ENCODE measurements at regions not wholly inside any gene's neighbourhood (a gene's known extent, or its start where the extent isn't known, plus 50 kb on each side); places are given as distances from the start of the nearest gene placed in this dataset.

DNA sequence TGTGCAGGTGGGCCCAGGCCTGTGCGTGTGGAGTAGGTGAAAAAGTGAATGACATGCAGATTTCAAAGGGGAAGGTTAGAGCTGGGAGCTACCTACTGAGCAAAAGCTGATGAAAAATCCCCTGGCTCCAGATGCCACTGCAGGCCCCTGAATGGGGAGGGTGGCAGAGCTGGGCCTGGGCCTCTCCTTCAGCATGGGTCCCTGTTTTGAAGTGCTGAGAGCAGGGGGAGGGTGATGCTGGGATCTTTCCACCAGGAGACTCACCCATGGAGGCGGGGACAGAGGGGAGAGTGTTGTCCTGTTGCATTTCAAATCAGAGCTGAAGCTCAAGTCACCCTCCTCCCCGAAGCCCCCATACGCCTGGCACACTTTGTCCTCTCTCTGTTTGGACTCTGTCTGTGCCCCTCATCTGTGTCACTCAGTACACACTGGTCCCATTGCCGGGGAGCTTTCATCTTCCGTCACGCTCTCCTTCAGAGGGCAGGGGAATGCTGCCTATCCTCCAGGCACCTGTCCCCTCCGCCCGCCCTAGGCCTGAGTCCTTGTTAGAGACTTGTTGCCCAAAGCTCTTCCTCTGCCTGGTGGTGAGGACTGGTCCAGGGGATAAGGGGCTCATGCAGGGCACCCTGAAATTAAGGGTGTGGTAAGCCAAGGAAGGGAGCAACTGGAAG lies 206.6 kb downstream of the HAUS1 start:
- CTCF ChIA-PET, result no interaction called here
- H3K4me1 ChIP-seq (ENCODE audit: insufficient read depth, low read length, poor library complexity, severe bottlenecking), result no peaks in the 10 kb centered on the region
- DNase-seq (ENCODE audit: low spot score), result no peak
- intact Hi-C loops (cut with micrococcal nuclease; ENCODE audit: unreplicated experiment), result no loop called here
- H3K4me3 ChIP-seq (ENCODE audit: low read depth, low read length, poor library complexity, severe bottlenecking), result no peak overlapping the region
- no peaks in the 10 kb centered on the region for H3K27me3 ChIP-seq (replicated peaks; ENCODE audit: insufficient read depth, low read depth, low read length, poor library complexity)
- H3K36me3 ChIP-seq (ENCODE audit: insufficient read depth, low read length, poor library complexity, severe bottlenecking), result no peaks in the 10 kb centered on the region
- no TSS peak for BruUV-seq (replicated peaks)
- no peaks in the 10 kb centered on the region for H3K9me3 ChIP-seq (ENCODE audit: low read depth, low read length, poor library complexity, severe bottlenecking)
- H3K27ac ChIP-seq (ENCODE audit: low read depth, low read length, poor library complexity, severe bottlenecking), result no peak overlapping the region
- POLR2A ChIA-PET (ENCODE audit: low non-redundant PET), result no interaction called here
- no peak for TF ChIP-seq EZH2 (IDR thresholded peaks at IDR 0.05; ENCODE audit: borderline replicate concordance, low read depth, low read length, poor library complexity, severe bottlenecking)
- TF ChIP-seq, protein P1, sequence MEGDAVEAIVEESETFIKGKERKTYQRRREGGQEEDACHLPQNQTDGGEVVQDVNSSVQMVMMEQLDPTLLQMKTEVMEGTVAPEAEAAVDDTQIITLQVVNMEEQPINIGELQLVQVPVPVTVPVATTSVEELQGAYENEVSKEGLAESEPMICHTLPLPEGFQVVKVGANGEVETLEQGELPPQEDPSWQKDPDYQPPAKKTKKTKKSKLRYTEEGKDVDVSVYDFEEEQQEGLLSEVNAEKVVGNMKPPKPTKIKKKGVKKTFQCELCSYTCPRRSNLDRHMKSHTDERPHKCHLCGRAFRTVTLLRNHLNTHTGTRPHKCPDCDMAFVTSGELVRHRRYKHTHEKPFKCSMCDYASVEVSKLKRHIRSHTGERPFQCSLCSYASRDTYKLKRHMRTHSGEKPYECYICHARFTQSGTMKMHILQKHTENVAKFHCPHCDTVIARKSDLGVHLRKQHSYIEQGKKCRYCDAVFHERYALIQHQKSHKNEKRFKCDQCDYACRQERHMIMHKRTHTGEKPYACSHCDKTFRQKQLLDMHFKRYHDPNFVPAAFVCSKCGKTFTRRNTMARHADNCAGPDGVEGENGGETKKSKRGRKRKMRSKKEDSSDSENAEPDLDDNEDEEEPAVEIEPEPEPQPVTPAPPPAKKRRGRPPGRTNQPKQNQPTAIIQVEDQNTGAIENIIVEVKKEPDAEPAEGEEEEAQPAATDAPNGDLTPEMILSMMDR (conservative IDR thresholded peaks at IDR 0.05; ENCODE audit: low read depth, low read length), result no peak

DNA sequence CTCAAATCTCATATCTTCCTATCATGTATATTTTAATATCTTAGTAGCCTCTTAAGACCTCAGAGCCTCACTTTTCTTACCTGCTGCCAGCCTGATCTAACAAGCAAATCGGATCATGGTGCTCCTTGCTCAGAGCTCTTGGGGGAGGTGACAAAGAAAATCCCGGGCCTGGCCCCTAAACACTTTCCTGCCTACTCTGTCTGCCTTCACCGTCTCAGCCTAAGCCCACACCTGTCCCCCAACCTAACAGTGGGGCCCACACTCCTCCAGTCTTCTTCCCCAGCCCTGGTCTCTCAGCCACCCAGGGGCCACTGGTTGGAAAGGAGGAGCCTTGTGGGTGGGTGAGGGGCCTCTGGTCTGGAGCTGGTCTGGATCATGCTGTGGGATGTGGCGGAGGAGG lies 207.3 kb downstream of the HAUS1 start:
- ChIA-PET POLR2A (ENCODE audit: low non-redundant PET) (no interaction called here), CTCF (no interaction called here)
- intact Hi-C loops (cut with micrococcal nuclease; ENCODE audit: unreplicated experiment), result no loop called here
- Histone ChIP-seq H3K9me3 (ENCODE audit: low read depth, low read length, poor library complexity, severe bottlenecking) (no peaks in the 10 kb centered on the region), H3K36me3 (ENCODE audit: insufficient read depth, low read length, poor library complexity, severe bottlenecking) (no peaks in the 10 kb centered on the region), H3K4me3 (ENCODE audit: low read depth, low read length, poor library complexity, severe bottlenecking) (no peak overlapping the region), H3K27ac (ENCODE audit: low read depth, low read length, poor library complexity, severe bottlenecking) (no peak overlapping the region), H3K4me1 (ENCODE audit: insufficient read depth, low read length, poor library complexity, severe bottlenecking) (no peaks in the 10 kb centered on the region), H3K27me3 (replicated peaks; ENCODE audit: insufficient read depth, low read depth, low read length, poor library complexity) (no peaks in the 10 kb centered on the region)
- DNase-seq (ENCODE audit: low spot score), result no peak
- TF ChIP-seq, protein P1 (conservative IDR thresholded peaks at IDR 0.05; ENCODE audit: low read depth, low read length), result no peak
- TF ChIP-seq EZH2 (IDR thresholded peaks at IDR 0.05; ENCODE audit: borderline replicate concordance, low read depth, low read length, poor library complexity, severe bottlenecking), result no peak
- BruUV-seq (replicated peaks), result no TSS peak

DNA sequence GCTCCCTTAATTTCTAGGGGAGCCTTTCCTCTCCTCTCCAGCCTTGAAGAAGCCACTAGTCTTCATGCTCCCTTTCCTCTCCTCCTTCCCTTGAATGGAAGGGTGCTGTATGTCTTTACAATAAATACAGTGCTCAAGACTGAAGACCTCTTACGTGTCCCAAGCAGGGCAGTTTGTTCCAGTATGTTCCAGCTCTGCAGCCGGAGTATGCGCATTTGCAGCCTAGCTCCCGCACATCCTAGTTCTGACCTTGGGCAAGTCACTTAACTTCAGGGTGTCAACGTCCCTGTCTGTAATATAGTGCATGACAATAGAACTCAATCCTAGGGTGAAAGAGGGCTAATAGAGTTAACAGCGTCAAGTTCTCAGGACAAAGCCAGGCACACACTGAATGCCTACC lies 208.0 kb downstream of the HAUS1 start:
- H3K27ac ChIP-seq (ENCODE audit: low read depth, low read length, poor library complexity, severe bottlenecking), result no peak overlapping the region

More for the DNA sequence above, 208.0 kb downstream of the HAUS1 start:
- Histone ChIP-seq H3K27me3 (replicated peaks; ENCODE audit: insufficient read depth, low read depth, low read length, poor library complexity) (no peaks in the 10 kb centered on the region), H3K4me1 (ENCODE audit: insufficient read depth, low read length, poor library complexity, severe bottlenecking) (no peaks in the 10 kb centered on the region), H3K36me3 (ENCODE audit: insufficient read depth, low read length, poor library complexity, severe bottlenecking) (no peaks in the 10 kb centered on the region), H3K9me3 (ENCODE audit: low read depth, low read length, poor library complexity, severe bottlenecking) (no peaks in the 10 kb centered on the region), H3K4me3 (ENCODE audit: low read depth, low read length, poor library complexity, severe bottlenecking) (no peak overlapping the region)
- BruUV-seq (replicated peaks), result no TSS peak
- DNase-seq (ENCODE audit: low spot score), result no peak
- intact Hi-C loops (cut with micrococcal nuclease; ENCODE audit: unreplicated experiment), result no loop called here
- ChIA-PET CTCF (no interaction called here), POLR2A (ENCODE audit: low non-redundant PET) (no interaction called here)
- TF ChIP-seq EZH2 (IDR thresholded peaks at IDR 0.05; ENCODE audit: borderline replicate concordance, low read depth, low read length, poor library complexity, severe bottlenecking), result no peak
- TF ChIP-seq, protein P1 (conservative IDR thresholded peaks at IDR 0.05; ENCODE audit: low read depth, low read length), result no peak

Measured in A673 (cell line).